Activated gamma-delta T cell (primary cell): ENCODE measurements at regions not wholly inside any gene's neighbourhood (a gene's known extent, or its start where the extent isn't known, plus 50 kb on each side); places are given as distances from the start of the nearest gene placed in this dataset.
"Not testable (repeated sequence)": the region's sequence is repeated elsewhere in the genome, so short reads cannot be mapped to it uniquely, and the experiment has no call there.

Source experiments
- DNase-seq: peaks from one replicate; lab custom pipeline; 2025; lab: John Stamatoyannopoulos, UW

DNA sequence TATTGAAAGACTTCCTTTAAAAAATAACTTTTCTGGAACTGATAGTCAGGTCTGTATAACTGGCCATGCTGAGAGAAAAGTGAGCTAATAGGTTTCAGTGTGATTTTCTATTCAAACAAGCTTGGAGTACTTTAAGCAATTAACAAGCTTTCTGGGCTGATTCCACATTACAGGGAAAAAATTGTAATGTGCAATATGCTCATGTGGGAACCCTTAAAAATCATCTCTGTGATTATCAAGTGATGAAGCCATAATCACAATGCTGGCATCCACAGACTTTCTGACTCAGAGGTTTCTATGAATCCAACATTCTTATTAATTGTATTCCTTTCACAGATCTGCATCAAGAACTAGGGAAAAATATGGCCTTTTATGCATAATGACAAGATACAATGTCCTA is 212.2 kb upstream of the ACO1 start:
- DNase-seq, result no peak

DNA sequence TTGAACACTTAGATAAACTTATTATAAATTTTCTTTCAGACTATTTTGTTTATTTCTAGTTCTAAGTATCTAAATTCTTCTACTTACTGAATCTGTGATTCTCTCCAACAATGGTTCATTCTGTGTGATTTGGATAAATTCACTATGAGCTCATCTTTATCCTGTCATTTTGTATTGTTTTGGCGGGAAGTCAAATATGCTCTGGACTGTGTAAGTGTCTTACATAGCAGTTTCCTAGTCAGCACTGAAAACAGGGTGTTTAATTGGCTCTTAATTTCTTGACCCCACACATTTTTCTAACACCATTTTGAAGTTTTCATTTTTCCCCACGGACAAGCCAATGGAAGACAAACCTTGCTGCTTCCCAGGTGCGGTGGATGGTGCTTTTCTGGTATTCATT is 207.0 kb upstream of the ACO1 start:
- no peak for DNase-seq

GRCh38 chr9:32180597-32180996 is 203.8 kb upstream of the ACO1 start:
- DNase-seq, result no peak

- DNase-seq, result no peak
Observed at GRCh38 chr9:32200241-32200640, 184.2 kb upstream of the ACO1 start.

- no peak for DNase-seq
Observed at GRCh38 chr9:32200896-32201295, 183.5 kb upstream of the ACO1 start.

- DNase-seq, result not testable (repeated sequence)
Observed at GRCh38 chr9:32209164-32209563, 175.3 kb upstream of the ACO1 start.

- DNase-seq, result no peak
Observed at GRCh38 chr9:32218100-32218767, 166.2 kb upstream of the ACO1 start.

DNA sequence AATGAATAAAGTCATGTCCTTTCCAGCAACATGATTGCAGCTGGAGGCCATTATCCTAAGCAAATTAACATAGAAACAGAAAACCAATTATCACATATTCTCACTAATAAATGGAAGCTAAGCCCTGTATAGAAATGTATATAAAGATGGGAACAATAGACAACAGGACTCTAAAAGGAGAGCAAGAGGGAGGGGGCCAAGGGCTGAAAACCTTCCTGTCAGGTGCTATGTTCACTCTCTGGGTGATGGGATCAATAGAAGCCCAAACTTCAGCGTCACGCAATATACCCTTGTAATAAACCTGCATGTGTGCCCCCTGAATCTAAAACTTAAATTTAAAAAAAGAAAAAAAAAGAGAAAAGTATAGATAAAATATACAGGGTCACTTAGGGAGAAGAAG is 163.7 kb upstream of the ACO1 start:
- DNase-seq, result no peak

- DNase-seq, result no peak
Observed at GRCh38 chr9:32234451-32234850, 150.0 kb upstream of the ACO1 start.

GRCh38 chr9:32247168-32247567 is 137.3 kb upstream of the ACO1 start:
- DNase-seq, result no peak

DNA sequence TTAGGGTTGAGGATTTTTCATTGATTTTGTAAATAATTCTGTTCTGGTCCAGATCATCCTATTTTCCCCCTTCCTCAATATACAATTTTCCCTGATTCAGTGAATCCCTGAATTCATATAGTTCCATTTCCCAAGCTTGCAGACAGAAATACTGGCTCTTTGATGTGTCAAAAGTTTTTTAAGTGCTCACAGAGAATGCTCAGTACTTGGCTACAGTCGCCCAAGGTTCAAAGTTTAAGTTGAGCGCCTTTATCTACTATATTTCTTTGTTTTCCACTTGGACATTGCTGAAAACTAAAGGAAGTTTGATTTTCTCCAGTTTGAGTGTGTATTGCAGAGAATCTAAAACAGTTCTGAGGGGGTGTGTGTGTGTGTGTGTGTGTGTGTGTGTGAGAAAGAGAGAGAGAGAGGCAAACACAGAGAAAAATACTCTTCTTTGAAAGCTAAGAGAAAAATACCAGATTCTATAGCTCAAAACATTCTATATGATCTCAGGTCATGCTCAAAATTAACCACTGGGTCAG is 136.2 kb upstream of the ACO1 start:
- DNase-seq, result no peak

DNA sequence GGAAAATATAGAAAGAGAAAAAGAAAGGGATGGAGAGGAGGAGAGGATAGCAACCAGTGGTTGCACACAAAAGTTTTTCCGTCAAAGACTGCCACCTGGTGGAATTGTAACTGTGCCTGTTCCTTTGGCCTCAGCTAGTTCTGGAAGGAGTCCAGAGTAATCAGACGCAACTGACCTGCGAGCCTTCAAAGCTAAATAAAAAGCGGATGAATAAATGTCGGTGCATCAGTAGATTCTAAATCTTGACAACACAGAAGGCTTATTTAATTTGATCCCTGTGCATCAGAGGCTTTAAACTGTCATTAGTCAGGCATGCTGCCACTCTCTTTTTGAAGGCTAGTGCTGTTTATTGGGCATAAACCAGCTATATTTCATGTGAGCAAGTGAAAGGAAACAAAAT is 132.9 kb upstream of the ACO1 start:
- no peak for DNase-seq

GRCh38 chr9:32253731-32254130 is 130.7 kb upstream of the ACO1 start:
- no peak for DNase-seq

GRCh38 chr9:32255026-32255425 is 129.4 kb upstream of the ACO1 start:
- DNase-seq, result no peak

DNA sequence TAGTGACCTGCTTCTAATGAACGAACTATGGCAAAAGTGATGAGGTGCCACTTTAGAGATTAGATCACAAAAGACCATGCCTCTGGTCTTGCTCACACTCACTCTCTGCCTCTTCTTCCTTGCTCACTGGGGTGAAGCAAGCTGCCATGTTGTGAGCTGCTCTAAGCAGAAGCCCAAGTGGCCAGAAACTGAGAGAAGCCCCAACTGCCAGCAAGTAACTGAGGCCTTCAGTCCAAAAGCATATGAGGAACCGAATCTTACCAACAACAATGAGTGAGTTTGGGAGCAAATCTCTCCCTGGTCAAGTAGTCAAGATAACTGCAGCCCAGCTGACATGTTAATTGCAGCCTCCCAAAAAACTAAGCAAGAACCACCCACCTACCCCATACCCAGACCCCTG is 126.0 kb upstream of the ACO1 start:
- DNase-seq, result no peak

- DNase-seq, result no peak
Observed at GRCh38 chr9:32260151-32260862, 124.1 kb upstream of the ACO1 start.

DNA sequence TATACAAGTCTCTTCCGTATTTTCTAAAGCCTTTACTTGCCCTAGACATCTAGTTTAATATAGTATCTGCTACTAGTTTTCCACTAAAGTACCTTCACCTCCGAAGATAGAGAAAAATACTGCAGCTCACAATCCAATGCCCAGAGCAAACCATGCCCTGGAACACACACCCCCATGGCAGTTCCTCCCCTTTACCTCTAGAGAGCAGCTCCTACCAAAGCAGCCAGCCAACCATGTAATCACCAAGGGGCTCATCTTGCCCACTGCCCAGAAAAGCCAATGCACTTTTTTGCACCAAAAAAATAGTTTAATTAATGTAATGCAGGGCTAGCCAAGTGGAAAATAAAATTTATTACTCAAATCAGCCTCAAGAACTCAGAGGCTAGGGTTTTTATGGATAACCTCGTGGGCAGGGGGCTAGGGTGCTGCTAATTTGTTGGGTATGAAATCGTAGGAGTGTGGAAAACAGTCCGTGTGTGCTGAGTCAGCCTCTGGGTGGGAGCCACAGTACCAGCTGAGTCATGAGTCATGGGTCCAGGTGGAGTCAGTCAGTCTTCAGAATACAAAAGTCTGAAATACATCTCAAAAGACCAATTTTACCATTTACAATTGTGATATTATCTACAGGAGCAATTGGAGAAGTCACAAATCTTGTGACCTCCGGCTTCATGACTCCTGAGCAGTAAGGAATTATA is 120.1 kb upstream of the ACO1 start:
- DNase-seq, result no peak

DNA sequence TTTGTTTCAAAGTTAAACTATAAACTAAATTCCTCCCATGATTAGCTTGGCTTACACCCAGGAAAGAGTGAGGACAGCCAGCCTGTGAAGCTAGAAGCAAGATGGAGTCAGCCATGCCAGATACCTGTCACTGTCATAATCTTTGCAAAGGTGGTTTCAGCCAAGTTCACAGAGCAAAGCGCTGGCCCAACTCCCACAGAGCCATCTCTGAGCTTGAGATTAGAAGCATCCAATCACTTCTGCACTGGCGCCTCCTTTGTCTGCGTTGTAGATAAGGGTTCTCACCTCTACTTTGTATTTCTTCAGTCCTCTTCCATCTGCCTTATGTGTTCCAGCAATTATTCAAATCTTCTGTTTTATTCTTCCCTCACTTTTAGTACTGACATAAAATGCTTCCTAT is 119.4 kb upstream of the ACO1 start:
- DNase-seq, result no peak

DNA sequence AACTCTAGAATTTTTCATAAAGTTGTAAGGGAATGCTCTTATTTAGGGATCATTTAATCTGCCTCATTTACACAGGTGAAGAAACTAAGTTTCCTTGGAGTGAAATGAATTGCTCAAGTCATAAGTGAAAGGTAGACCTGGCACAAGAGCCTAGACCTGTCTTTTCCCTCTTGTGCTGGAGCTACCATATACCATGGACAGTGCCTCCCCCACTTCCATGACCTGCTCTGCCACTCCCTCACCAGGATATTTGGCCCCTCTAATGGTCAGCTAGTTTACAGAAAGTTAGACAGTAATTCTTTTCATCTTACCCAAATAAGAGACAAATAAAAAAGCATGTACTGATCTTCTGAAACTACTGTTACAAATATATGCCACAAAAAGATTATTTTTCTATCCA is 105.5 kb upstream of the ACO1 start:
- DNase-seq, result no peak

DNA sequence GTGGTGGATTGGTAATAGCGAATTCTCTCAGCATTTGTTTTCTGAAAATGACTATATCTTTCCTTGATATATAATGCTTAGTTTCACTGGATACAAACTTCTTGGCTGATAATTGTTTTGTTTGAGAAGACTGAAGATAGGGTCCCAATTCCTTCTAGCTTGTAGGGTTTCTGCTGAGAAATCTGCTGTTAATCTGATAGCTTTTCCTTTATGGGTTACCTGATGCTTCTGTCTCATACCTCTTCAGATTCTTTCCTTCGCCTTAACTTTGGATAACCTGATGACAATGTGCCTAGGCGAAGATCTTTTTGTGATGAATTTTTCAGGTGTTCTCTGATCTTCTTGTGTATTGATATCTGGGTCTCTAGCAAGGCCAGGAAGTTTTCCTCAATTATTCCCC is 94.7 kb upstream of the ACO1 start:
- no peak for DNase-seq

- DNase-seq, result no peak
Observed at GRCh38 chr9:32291370-32291769, 93.1 kb upstream of the ACO1 start.

DNA sequence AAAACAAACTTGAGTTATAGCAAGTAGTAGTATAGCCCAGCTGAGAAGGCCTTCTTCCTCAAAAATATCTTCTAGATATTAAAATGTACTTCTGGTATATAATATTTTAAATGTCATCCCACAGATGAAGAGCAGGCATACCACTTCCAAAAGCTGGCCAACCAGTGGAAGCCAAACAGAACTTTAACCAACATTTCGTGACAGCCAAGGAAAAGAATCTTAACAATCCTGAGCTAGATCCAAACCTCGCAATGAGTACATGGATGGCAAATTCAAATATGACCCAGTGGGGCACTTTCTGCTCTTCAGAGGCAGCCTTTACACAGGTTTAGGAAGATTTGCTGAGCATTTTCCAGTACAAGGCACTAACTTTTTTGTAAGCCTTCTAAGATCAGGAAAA is 91.8 kb upstream of the ACO1 start:
- no peak for DNase-seq

- DNase-seq, result no peak
Observed at GRCh38 chr9:32293091-32293490, 91.4 kb upstream of the ACO1 start.
